Panc1 (cell line): ENCODE measurements at regions not wholly inside any gene's neighbourhood (a gene's known extent, or its start where the extent isn't known, plus 50 kb on each side); places are given as distances from the start of the nearest gene placed in this dataset.
"Not testable (repeated sequence)": the region's sequence is repeated elsewhere in the genome, so short reads cannot be mapped to it uniquely, and the experiment has no call there.

ENCODE experiments used
- ATAC-seq: fragments of 200-7000 bp; cut with Tn5 transposase; 2 replicates; pipeline ENCODE4 v1.9.1; 2020; ENCODE audit warnings: mild to moderate bottlenecking, moderate library complexity
- BruUV-seq: library from RNA; stranded (reverse); fragments of 400-500 nt; replicated peaks from 2 replicates; lab custom pipeline; 2021; lab: Mats Ljungman, UMichigan
- CTCF ChIA-PET: fragments of 300-600 bp; sonication (Branson Sonifier 250); formaldehyde crosslinking; loops from one replicate; lab custom pipeline; 2022; ENCODE audit warnings: antibody characterized with exemption; lab: Charles Lee
- POLR2A ChIA-PET: fragments of 300-600 bp; sonication (Branson Sonifier 250); formaldehyde crosslinking; loops from one replicate; lab custom pipeline; 2022; ENCODE audit warnings: antibody characterized with exemption; lab: Charles Lee
- DNase-seq: peaks from one replicate; pipeline ENCODE4 v3.0.0-alpha.2; 2010; ENCODE audit warnings: low read depth, low spot score
- H3K27ac ChIP-seq: 2 replicates; pipeline ENCODE4 v1.5.1; 2011; ENCODE audit warnings: mild to moderate bottlenecking, low read length, inconsistent platforms
- H3K27me3 ChIP-seq: fragments of 200-500 bp; sonication (Bioruptor generic); 2 replicates; pipeline ENCODE4 v1.6.0; 2014; ENCODE audit warnings: low read length, inconsistent platforms; ENCODE audit not compliant: control insufficient read depth, insufficient read depth
- H3K36me3 ChIP-seq: fragments of 200-500 bp; sonication (Bioruptor generic); 2 replicates; pipeline ENCODE4 v1.5.1; 2014; ENCODE audit warnings: inconsistent platforms, mild to moderate bottlenecking, low read length, moderate library complexity; ENCODE audit not compliant: control insufficient read depth, insufficient read depth
- H3K4me1 ChIP-seq: 2 replicates; pipeline ENCODE4 v1.5.1; 2011; ENCODE audit warnings: inconsistent platforms, mild to moderate bottlenecking, low read length, moderate library complexity; ENCODE audit not compliant: control insufficient read depth, insufficient read depth
- H3K4me3 ChIP-seq, 2 experiments: 2 replicates each; pipeline ENCODE4 v1.5.1; 2011 to 2012; ENCODE audit warnings: low read depth in 2 of 2, low read length in 2 of 2, mild to moderate bottlenecking in 2 of 2, inconsistent platforms in 1 of 2, moderate library complexity in 1 of 2
- H3K9me3 ChIP-seq: fragments of 200-500 bp; sonication (Bioruptor generic); 2 replicates; pipeline ENCODE4 v1.5.1; 2014; ENCODE audit warnings: low read depth, mild to moderate bottlenecking, inconsistent platforms, low read length, moderate library complexity; ENCODE audit not compliant: control insufficient read depth, insufficient read depth
- POLR2AphosphoS5 ChIP-seq: IDR thresholded peaks from 2 replicates; pipeline ENCODE4 v1.6.1; 2012; ENCODE audit warnings: mild to moderate bottlenecking, low read depth, low read length, moderate library complexity
- SIN3A ChIP-seq: IDR thresholded peaks from 2 replicates; pipeline ENCODE4 v1.6.1; 2012; ENCODE audit warnings: low read depth, mild to moderate bottlenecking, low read length, moderate library complexity, borderline replicate concordance; ENCODE audit not compliant: insufficient read depth
- TCF7L2 ChIP-seq: IDR thresholded peaks from 2 replicates; pipeline ENCODE4 v1.6.1; 2011; ENCODE audit warnings: mild to moderate bottlenecking, low read depth, low read length, inconsistent platforms
- in situ Hi-C: cut with HindIII; loops from 2 replicates; pipeline ENCODE4 v1.10.0; 2016; ENCODE audit warnings: low sequenced_read_pairs, low pct_unique_long_range_greater_than_20kb
- intact Hi-C: fragments of 100-400 bp; cut with micrococcal nuclease; formaldehyde crosslinking; loops from one replicate; pipeline ENCODE4 v1.10.0; 2022; ENCODE audit not compliant: unreplicated experiment
- TF ChIP-seq, protein P1 (sequence below): fragments of 450-650 bp; IDR thresholded peaks from 2 replicates; pipeline ENCODE4 v1.5.1; 2017; ENCODE audit warnings: mild to moderate bottlenecking
- TF ChIP-seq, protein P2 (sequence below), 2 experiments: IDR thresholded peaks; 2 replicates each; pipeline ENCODE4 v1.6.1; 2011 to 2012; ENCODE audit warnings: low read depth in 2 of 2, control low read depth in 1 of 2, low read length in 1 of 2, mild to moderate bottlenecking in 1 of 2, moderate library complexity in 1 of 2; ENCODE audit not compliant: insufficient read depth in 1 of 2

DNA sequence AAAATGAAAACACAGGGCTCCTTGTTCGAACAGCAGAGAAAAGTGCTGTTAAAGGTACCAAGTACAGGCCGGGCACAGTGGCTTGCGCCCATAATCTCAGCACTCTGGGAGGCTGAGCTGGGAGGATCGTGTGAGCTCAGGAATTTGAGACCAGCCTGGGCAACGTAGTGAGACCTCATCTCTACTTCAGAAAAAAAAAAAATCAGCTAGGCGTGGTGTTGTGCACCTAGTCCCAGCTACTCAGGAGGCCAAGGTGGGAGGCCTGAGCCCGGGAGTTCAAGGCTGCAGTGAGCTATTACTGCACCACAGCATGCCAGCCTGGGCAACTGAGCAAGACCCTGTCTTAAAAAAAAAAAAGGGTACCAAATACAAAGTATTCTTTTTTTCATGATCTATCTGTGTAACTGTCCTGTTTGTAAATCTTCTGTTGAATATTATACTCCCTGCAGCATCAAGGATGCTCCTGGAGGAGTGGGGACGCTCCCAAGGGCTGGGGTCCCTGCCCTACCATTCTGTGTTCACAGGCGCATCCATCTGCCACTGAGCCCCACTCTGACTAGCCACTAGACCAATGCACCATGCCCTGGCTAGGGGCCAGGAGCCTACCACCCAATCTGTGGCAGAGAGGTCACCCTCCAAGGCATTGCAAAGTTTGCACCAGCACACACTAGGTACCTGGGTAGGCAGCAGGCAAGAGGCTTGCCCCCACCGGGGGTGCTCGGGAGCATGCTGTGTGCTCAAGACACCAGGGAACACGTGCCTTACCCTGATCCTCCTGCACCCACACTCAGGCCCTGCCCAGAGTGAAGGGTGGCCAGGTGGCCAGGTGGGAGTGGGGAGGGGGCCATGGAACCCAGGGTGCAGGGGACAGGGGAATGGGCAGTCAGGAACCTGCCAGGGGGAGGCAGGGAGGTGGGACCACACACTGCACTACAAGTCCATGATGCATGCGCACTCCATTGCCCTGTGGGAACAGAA, 67.3 kb upstream of the KMT2C start:
- BruUV-seq = no TSS peak
- ChIA-PET CTCF (no interaction called here), POLR2A (interaction anchor here (0.7 kb wide), 1 partner anchor 11 kb away, joined by 3 read pairs; no protein-coding TSS in a partner anchor)
- no peaks in the 10 kb centered on the region for H3K9me3 ChIP-seq
- in situ Hi-C loops = no loop called here
- no peaks in the 10 kb centered on the region for H3K36me3 ChIP-seq
- H3K4me1 ChIP-seq = no peaks in the 10 kb centered on the region
- intact Hi-C loops = no loop called here
- no peak for TF ChIP-seq POLR2AphosphoS5
- TF ChIP-seq, protein P1, sequence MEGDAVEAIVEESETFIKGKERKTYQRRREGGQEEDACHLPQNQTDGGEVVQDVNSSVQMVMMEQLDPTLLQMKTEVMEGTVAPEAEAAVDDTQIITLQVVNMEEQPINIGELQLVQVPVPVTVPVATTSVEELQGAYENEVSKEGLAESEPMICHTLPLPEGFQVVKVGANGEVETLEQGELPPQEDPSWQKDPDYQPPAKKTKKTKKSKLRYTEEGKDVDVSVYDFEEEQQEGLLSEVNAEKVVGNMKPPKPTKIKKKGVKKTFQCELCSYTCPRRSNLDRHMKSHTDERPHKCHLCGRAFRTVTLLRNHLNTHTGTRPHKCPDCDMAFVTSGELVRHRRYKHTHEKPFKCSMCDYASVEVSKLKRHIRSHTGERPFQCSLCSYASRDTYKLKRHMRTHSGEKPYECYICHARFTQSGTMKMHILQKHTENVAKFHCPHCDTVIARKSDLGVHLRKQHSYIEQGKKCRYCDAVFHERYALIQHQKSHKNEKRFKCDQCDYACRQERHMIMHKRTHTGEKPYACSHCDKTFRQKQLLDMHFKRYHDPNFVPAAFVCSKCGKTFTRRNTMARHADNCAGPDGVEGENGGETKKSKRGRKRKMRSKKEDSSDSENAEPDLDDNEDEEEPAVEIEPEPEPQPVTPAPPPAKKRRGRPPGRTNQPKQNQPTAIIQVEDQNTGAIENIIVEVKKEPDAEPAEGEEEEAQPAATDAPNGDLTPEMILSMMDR = no peak
- TF ChIP-seq, protein P2, sequence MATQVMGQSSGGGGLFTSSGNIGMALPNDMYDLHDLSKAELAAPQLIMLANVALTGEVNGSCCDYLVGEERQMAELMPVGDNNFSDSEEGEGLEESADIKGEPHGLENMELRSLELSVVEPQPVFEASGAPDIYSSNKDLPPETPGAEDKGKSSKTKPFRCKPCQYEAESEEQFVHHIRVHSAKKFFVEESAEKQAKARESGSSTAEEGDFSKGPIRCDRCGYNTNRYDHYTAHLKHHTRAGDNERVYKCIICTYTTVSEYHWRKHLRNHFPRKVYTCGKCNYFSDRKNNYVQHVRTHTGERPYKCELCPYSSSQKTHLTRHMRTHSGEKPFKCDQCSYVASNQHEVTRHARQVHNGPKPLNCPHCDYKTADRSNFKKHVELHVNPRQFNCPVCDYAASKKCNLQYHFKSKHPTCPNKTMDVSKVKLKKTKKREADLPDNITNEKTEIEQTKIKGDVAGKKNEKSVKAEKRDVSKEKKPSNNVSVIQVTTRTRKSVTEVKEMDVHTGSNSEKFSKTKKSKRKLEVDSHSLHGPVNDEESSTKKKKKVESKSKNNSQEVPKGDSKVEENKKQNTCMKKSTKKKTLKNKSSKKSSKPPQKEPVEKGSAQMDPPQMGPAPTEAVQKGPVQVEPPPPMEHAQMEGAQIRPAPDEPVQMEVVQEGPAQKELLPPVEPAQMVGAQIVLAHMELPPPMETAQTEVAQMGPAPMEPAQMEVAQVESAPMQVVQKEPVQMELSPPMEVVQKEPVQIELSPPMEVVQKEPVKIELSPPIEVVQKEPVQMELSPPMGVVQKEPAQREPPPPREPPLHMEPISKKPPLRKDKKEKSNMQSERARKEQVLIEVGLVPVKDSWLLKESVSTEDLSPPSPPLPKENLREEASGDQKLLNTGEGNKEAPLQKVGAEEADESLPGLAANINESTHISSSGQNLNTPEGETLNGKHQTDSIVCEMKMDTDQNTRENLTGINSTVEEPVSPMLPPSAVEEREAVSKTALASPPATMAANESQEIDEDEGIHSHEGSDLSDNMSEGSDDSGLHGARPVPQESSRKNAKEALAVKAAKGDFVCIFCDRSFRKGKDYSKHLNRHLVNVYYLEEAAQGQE (IDR thresholded peaks at IDR 0.05; ENCODE audit: insufficient read depth in 1 of 2, low read depth in 2 of 2, low read length in 1 of 2) = no peak
- TF ChIP-seq SIN3A = no peak
- TF ChIP-seq TCF7L2 = no peak
- no peaks in the 10 kb centered on the region for H3K27me3 ChIP-seq
- DNase-seq = no peak
- no peak overlapping the region for H3K27ac ChIP-seq
- H3K4me3 ChIP-seq = no peak overlapping the region
- no peak for ATAC-seq

DNA sequence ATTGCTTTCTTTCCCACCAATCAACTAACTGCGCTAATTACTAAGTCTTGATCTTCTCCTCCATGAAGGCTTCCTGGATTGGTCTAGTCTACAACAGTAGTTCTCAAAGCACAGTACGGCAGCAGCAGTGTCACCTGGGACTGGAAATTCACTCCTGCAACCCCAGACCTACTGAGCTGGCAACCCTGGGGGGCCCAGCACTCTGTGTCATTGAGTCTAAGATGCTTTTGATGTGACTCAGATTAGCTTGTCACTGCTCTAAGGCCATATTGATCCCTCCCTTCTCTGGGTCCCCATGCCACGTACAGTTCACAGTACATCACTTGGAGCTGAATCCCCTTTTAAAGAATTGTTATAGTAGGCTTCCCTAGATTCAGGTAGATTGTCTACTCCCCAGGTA, 65.7 kb upstream of the KMT2C start:
- BruUV-seq = no TSS peak
- intact Hi-C loops = no loop called here
- TF ChIP-seq SIN3A = no peak
- TF ChIP-seq, protein P1 = no peak
- no peak for TF ChIP-seq POLR2AphosphoS5
- no peak for TF ChIP-seq TCF7L2
- TF ChIP-seq, protein P2 (IDR thresholded peaks at IDR 0.05; ENCODE audit: insufficient read depth in 1 of 2, low read depth in 2 of 2, low read length in 1 of 2) = no peak
- no peaks in the 10 kb centered on the region for H3K27me3 ChIP-seq
- DNase-seq (no peak), ATAC-seq (no peak)
- H3K36me3 ChIP-seq = no peaks in the 10 kb centered on the region
- H3K4me3 ChIP-seq = no peak overlapping the region
- ChIA-PET POLR2A (interaction anchor here (0.9 kb wide), 1 partner anchor 11 kb away, joined by 3 read pairs; no protein-coding TSS in a partner anchor), CTCF (no interaction called here)
- H3K9me3 ChIP-seq = no peaks in the 10 kb centered on the region
- in situ Hi-C loops = no loop called here
- H3K27ac ChIP-seq = no peak overlapping the region
- H3K4me1 ChIP-seq = no peaks in the 10 kb centered on the region

DNA sequence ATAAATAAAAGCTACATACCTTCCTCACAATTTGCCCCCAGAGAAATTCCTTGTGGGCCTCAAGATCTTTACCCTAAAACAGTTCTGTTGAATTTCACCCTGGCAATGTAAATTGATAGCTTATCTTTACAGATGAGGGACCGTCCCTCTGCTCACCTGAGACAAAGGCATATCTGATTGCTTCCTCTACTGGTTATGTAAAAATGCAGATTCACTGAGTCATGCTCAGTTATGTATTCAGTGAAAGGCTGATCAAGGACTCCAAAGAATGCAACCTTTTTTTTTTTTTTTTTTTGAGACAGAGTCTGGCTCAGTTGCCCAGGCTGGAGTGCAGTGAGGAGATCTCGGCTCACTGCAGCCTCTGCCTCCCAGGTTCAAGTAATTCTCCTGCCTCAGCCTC, 64.2 kb upstream of the KMT2C start:
- POLR2A ChIA-PET = interaction anchor here (0.5 kb wide), 1 partner anchor 63 kb away, joined by 6 read pairs; no protein-coding TSS in a partner anchor
- H3K4me1 ChIP-seq, ATAC-seq, intact Hi-C loops, DNase-seq, in situ Hi-C loops, H3K9me3 ChIP-seq, H3K27me3 ChIP-seq, BruUV-seq, H3K27ac ChIP-seq, H3K4me3 ChIP-seq, H3K36me3 ChIP-seq: not testable (repeated sequence)
- CTCF ChIA-PET = interaction anchor here (0.6 kb wide), 1 partner anchor 48 kb away, joined by 3 read pairs; no protein-coding TSS in a partner anchor
